ENCODE measurements at regions not wholly inside any gene's neighbourhood (a gene's known extent, or its start where the extent isn't known, plus 50 kb on each side); places are given as distances from the start of the nearest gene placed in this dataset.
"Not testable (repeated sequence)": the region's sequence is repeated elsewhere in the genome, so short reads cannot be mapped to it uniquely, and the experiment has no call there.

DNA sequence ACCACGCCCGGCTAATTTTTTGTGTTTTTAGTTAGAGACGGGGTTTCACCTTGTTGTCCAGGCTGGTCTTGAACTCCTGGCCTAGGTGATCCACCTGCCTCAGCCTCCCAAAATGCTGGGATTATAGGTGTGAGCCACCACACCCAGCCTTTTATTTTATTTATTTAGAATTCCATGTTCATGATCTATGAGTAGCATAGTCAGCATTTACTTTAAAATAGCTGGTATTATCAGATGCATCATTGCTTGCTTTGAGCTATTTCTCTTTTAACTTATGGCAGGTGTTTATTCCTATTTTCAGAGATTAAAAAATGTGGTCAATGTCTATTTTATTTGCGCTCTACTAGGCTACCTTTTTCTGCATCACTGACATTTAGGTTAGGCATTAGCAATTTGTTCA is 152.0 kb downstream of the UTRN start:
- no peak for DNase-seq

DNA sequence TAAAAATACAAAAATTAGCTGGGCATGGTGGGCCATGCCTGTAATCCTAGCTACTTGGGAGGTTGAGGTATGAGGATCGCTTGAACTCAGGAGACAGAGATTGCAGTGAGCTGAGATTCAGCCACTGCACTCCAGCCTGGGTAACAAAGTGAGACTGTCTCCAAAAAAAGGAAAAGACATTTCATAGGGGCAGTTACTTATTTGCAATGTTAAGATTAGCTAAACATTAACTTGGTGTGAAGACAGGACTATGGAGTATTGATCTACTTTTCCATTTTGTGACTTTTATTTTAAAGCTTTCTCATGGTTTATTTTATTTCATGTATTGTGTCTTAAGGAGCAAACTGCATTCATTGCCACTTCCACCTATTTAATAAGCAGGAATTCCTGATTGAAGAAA is 153.0 kb downstream of the UTRN start:
- no peak for DNase-seq

DNA sequence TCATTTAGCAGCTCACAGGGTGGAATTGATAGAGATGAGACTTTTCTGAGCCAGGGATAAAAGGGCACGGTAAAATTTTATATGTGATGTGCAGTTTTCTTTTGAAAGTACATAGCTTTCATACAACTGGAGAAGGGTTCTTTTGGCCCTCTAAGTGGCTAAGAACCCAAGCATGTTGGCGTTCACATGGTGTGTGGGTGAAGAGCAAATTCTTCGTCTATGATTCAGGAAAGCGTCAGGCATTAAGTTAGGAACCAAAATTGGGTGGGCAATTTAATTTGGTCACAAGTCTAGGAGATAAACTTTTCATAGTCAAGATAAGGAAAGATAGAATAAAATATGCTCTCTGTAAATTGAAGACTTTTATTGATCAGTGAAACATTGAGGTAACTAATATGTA is 153.9 kb downstream of the UTRN start:
- no peak for DNase-seq

DNA sequence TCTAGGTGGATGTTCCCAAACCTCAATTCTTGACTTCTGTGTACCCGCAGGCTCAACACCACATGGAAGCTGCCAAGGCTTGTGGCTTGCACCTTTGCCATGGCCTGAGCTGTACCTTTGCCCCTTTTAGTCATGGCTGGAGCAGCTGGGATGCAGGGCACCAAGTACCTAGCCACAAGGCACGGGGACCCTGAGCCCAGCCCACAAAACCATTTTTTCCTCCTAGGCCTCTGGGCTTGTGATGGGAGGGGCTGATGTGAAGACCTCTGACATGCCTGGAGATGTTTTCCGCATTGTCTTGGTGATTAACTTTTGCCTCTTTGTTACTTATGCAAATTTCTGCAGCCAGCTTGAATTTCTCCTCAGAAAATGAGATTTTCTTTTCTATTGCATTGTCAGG is 156.7 kb downstream of the UTRN start:
- DNase-seq = not testable (repeated sequence)

DNA sequence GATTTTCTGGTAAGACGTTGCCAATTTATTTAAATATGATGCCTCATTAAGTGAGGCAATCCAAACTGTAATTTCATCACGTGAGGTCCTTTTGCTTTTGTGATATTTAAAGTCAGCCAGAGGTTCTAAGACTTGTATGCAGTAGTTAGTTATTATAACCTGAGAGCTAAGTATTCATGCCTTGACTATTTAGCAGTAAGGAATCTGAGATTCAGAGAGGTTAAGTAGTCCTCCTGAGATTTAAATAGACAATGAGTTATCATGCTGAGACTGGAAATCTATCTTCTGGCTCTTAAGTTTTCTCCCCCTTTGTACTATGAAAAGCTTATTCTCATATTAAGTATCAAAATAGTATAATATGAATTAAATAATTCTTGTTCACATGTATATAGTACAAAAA is 158.0 kb downstream of the UTRN start:
- DNase-seq = no peak

DNA sequence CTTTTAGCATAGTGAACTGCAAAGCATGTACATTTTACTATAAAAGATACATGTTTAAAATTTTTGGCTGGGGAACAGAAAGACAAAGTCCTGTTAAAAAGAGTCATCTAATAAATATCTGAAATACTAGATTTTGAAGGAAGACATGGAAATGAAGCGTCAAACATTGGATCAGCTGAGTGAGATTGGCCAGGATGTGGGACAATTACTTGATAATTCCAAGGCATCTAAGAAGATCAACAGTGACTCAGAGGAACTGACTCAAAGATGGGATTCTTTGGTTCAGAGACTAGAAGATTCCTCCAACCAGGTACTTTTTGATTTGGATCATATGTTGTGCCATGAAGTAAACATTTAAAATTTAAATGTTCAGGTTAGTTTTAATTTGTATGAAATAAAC is 162.3 kb downstream of the UTRN start:
- DNase-seq = no peak

DNA sequence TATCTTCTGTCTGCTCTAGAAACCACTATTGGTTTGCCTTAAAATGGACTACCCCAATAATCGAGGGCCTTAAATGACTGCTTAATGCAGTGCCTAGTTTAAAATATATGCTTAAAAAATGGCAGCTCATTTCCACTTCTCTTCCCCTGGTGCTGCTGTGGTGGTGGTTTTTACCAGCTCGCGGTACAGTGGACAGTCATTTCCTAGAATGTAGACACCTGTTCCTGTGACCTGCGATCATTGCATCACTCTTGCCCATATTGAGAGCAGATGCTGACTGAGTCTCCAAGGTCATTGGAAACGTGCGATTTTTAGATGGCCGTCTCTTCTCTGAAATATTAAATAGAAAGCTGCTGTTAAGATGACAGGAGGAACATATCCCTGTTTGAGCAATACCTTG is 164.1 kb downstream of the UTRN start:
- no peak for DNase-seq

DNA sequence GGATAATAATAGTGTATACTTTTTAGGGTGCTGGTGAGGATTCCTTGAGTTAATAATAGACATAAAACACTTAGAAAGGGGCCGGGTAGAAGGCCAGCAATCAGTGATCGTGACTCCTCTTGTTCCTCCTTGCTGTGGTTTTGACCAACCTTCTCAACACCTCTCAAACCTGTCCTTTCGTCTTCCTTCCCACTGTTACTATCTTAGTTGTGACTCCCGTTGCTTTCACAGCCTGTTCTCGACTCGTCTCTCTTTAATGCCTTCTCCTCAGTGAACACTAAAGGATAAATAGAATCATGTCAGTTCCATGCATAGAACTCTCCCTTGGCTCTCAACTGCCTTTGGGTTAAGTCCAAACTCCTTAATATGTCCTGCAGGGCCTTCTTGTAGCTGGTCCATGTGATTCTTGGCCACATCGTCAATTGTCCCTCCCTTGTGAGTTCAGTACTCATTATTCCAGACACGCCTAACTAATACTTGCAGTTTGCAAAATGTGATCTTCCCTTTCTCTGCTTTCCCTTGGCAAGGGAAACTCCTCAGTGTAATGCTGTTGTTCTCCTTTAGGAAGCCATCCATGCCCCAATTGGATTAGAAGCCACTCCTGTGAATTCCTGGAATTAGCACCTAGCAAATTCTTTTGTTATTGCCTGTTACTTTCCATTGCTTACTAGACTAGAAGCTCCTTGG is 164.9 kb downstream of the UTRN start:
- no peak for DNase-seq

DNA sequence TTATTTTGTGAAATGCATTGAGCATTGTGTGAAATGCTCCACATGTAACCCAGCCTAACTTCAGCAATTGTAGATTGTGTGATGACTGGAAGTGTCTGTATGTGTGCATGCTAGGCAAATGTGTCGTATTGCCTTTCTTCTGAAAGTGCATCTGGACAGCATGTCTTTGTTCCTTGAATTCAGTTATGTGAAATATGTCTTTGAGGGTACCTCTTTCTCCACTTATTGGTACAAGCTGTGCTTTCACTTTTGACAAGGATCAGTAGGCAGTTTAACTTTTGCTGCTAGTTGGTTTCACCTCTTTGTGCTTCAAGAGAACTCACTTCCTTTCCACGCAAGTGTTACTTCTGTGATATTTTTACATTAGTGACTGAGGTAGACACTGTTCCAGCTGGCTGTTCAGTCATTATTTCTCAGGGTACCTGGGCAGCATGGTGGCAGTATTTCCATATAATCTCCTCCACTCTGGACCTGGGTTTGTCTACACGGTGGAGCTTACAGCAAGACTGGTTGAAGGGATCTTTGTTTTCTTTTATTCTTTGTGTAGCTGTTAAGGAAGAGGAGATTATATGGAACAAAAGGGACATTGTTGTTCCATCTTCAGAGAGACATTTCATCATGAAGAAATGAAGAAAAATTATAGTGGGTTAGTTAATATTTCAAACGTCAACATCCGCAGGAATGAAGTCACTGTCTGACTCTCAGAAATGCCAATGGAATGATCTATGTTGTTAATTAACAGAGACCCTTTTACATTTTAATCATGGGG is 175.4 kb downstream of the UTRN start:
- no peak for DNase-seq

DNA sequence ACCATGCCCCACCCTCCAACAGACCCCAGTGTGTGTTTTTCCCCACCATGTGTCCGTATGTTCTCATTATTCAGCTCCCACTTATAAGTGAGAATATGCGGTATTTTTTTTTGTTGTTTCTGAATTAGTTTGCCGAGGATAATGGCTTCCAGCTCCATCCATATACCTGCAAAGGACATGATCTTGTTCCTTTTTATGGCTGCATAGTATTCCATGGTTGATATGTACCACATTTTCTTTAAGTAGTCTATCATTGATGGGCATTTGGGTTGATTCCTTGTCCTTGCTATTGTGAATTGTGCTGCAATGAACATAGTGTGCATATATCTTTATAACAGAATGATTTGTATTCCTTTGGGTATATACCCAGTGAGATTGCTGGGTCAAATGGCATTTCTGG is 176.9 kb downstream of the UTRN start:
- DNase-seq = no peak

DNA sequence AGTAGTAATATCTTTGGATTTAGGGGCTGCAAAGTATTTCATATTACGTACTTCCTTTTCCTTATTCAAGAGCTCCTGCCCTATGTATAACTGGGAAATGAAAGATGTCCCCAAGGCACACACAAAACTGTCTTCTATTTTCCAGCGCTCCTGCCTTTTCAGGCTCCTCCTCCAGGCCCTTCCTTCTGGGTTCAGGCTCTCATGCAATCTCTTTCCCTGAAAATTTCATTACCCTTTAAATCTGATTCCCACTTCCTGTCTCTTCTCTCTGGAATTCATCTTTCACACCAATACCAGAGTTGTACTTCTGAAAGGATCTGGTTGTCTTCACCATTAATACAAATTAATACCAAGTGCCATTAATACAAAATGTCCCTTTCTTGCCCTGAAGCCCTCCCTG is 181.6 kb downstream of the UTRN start:
- DNase-seq = no peak

DNA sequence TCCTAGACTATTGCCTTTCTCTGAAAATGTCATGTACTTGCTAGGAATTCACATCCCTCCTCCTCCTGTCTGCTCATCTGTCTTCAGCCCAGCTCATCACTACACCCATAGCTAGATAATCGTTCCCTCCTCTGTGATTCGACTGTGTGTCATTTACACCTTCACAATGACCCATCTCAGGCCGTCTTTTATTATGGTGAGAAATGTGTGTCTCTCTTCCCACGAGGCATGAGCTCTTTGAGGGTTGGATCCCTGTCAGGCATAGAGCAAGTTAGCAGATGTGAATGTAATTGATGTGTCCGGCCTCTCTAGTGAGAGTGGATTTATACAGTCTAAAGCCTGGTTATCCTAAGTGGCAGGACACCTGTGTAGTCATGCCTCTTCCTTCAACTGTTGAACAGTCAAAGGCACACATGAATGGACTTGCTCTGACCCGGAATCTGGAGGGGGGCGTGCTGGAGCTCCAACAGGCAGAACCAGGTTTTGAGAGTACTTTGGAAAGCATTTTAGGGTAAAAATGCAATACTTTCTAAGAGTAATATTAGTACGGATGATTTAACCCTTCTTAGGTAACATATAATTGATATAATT is 182.1 kb downstream of the UTRN start:
- no peak for DNase-seq

DNA sequence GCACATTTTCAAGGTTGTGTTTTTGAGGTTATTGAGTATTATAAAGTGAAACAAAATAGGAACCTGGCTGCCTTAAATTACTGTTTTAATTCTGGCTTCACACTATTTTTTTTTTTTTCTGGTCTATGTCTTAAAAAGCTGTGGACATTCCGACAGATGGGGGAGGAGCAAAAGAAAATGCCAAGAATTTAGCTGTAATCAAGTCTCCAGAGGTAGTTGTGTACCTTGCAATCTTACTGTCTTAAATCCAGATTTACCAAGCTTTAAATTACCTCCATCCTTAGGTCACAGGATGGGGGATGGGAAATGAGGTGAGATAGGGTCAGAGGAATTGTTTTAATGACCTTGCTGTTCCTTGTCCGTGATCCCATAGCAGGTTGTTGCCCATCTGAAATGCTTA is 182.8 kb downstream of the UTRN start:
- no peak for DNase-seq

DNA sequence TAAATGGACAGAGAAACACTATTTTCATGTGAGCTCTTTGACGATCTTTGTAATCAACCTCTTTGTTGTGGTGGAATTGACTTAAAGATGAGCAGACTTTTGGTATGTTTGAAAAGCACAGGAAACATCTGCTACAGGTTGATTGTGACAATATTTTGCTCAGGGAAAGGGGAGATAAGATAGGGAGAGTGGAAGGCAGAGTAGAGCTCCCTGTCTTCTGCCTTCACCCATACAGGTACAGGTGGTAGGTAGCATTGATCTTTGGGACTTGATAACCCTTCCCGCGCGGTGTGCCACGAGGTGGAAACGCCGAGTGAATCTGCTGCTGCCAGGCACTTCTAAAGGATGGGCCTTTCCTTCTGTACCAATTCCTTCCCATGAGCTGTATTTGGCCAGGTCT is 183.6 kb downstream of the UTRN start:
- DNase-seq = no peak

DNA sequence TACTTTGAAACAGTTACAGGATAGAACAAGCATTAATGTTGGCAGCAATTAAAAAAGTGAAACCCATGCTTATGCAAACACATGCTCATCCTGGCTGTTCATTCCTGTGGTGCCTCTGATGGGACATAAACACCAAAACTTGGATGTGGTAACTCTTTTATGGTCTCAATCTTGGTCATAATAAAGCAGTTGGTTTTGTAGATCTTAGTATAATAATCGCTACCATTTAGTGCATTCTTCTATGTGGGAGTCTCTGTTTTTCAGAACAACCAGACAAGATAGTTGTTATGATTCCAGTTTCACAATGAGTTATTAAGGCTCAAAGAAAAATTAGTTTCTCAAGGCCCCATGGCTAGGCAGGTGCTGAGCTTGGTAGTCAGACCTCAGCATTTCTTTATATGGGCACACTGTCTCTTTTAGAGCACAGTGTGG is 184.0 kb downstream of the UTRN start:
- DNase-seq = no peak

DNA sequence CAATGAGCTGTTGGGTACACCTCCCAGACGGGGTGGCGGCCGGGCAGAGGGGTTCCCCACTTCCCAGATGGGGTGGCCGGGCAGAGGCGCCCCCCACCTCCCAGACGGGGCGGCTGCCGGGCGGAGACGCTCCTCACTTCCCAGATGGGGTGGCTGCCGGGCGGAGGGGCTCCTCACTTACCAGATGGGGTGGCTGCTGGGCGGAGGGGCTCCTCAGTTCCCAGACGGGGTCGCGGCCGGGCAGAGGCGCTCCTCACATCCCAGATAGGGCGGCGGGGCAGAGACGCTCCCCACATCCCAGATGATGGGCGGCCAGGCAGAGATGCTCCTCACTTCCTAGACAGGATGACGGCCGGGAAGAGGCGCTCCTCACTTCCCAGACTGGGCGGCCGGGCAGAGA is 185.1 kb downstream of the UTRN start:
- DNase-seq = not testable (repeated sequence)

DNA sequence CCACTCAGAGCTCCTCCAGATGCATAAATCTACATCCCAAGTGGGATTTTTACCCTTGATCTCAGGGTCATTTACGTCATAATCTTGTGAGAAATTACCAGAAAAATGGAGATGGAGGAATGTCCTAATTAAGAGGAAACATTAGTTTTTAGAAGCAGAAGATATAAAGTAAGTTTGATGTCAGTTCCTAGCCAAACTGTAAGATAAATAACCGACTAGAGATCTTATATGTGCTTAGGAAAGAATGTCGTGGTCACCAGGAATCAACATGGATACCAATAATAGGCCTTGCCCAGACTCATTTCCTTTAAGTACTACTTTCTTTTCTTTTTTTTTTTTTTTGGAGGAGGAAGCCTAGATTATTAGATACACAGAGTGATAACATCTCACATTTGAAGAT is 186.9 kb downstream of the UTRN start:
- no peak for DNase-seq

DNA sequence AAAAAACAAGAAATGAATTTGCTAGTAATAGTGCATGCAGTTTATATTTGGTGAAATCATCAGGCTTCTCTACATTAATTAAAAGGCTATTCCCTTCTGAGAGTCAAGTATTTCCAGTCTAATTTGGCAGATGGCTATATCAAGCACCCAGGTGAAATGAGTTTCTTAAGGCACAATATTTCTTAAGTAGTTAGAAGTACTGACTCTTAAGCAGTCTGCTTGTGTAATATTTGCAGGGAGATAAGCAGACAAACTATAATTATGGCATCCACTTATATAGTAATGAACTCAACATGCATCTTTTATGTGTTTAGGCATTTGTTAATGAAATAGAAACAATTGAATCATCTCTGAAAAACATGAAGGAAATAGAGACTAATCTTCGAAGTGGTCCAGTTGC is 189.2 kb downstream of the UTRN start:
- no peak for DNase-seq

DNA sequence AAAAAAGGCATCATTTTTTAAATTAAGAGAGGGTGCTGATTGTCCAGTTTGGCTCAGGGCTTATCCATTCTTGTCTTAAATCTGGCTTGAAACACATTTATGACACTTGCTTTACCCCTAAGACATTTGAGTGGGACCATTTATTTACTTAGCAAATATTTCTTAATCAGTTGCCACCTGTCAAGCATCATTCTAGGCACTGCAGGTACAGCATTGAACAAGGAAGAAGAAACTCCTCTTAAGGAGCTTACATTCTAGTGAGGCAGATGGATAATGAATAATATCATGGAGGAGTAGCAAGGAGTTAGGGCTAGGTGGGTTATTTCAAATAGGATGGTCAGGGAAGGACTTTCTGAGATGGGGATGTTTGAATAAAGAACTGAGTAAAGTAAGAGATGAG is 189.8 kb downstream of the UTRN start:
- no peak for DNase-seq

DNA sequence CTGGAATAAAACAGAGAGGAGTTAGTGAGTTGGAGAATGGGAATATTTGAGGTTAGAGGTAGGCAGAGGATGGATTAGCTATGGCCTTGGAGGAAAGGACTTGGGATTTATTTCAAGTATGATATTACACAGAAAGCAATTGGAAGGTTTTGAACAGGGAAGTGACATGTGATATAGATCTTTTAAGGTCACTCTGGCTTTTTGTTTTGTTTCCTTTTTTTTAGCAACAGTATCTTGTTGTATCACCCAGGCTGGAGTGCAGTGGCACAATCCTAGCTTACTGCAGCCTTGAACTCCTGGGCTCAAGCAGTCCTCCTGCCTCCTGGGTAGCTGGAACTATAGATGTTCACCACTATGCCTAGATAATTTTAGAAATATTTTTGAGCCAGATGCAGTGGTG is 190.3 kb downstream of the UTRN start:
- DNase-seq = no peak

DNA sequence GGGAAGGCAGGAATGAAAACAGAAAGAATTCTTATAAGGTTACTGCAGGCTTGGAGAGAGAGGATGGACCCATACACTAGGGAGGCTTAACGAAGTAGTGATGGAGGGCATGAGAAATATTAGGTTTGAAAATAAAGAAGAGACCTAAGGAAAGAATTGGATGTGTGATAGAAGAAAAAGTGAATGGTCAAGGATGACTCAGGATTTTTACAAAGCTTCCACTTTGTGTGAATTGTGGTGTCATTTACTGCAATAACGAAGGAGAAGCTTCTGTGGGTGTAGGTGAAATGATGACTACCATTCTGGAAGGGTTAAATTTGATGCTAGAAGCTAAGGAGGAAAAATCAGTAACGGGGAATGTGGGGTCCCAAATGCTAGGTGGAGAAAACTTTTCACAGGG is 191.2 kb downstream of the UTRN start:
- no peak for DNase-seq

DNA sequence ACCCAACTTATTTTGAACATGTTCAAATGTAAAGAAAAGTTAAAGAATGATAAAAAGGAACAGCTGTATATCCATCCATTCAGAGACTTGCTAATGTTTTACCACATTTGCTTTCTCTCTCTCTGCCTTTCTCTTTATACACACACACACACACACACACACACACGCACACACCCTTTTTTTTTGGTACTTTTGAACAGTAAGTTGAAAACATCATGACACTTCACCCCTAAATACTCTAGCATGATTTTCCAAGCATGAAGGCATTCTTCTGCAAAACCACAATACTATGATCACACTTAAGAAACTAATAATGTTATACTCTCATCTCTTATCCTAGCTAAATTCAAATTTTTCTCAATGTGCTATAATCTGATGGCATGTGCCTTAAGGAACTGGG is 192.3 kb downstream of the UTRN start:
- no peak for DNase-seq

DNA sequence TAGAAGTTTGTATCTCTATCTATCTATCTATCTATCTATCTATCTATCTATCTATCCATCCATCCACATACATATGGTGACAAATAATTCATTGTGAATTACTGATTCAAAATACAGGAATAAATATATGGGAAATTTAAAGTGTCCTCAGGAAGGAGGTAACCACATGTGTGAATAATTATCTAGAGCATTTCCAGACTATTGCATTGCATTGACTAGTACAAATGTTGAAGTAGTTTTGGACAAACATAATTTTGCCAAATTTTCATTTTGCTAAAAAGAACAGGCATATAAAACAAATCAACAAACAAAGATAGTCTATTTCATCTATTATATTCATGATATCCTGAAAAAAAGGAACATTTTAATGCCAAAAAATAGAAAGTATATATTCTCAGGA is 192.7 kb downstream of the UTRN start:
- no peak for DNase-seq

DNA sequence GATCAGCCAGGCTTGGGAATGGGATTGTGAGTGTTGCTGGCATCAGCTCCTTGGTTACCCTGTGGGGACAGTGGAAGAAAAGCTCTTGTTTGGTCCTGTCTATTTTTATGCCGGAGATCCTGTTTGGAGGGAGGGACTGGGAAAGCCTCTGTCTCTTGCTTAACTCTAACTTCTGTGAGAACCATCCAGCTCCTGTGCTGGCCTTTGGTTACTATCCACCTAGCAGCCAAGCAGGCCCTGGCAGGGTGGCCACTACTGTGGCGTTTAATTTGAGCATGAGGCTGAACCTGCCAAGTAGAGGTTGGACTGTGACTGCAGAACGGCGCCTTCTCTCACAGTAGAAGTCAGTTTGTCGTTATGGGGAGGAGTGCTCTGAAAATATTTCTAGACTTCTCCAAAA is 193.3 kb downstream of the UTRN start:
- DNase-seq = no peak

DNA sequence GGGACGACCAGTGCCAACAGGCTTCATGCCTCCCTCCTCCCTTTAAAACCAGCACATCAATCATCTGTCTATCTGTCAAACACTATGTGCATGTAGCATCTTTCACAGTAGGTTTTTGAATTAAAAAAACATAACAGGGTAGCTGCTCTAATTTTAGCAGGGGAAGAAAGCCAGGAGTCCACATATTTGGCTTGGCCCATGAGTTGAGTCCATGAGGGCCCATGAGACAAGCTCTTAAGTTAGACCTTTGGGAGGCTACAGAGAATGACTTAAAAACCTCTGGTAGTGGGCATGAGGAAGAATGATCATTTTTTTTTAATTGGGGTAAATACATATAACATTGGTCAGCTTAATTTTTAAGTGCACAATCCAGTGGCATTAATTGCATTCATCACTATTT is 194.9 kb downstream of the UTRN start:
- DNase-seq = no peak
